ENCODE measurements at regions not wholly inside any gene's neighbourhood (a gene's known extent, or its start where the extent isn't known, plus 50 kb on each side); places are given as distances from the start of the nearest gene placed in this dataset.
"Not testable (repeated sequence)": the region's sequence is repeated elsewhere in the genome, so short reads cannot be mapped to it uniquely, and the experiment has no call there.

- BruUV-seq (replicated peaks), result no TSS peak
These were observed 174.5 kb downstream of the GOLGA6L6 start for GRCh38 chr15:20367093-20367492.

GRCh38 chr15:20363591-20363990 lies 178.0 kb downstream of the GOLGA6L6 start:
- intact Hi-C loops (cut with micrococcal nuclease; ENCODE audit: unreplicated experiment), result loop anchor here (1.0 kb wide), 1 partner anchor 28 kb away; no protein-coding TSS in a partner anchor
- CTCF ChIA-PET (ENCODE audit: unreplicated experiment); H2AFZ ChIP-seq (ENCODE audit: low read length); DNase-seq (ENCODE audit: low spot score); H3K79me2 ChIP-seq (ENCODE audit: insufficient read depth, low read depth, low read length); H3K27ac ChIP-seq (ENCODE audit: low read depth, low read length, poor library complexity, severe bottlenecking); BruUV-seq (replicated peaks); H3K9me3 ChIP-seq (ENCODE audit: low read length); H3K4me2 ChIP-seq (ENCODE audit: low read length); H3K36me3 ChIP-seq (ENCODE audit: insufficient read depth, low read length); H3K9me2 ChIP-seq (ENCODE audit: insufficient read depth, low read length); H3K4me3 ChIP-seq (ENCODE audit: low read depth, low read length, poor library complexity, severe bottlenecking); H3K4me1 ChIP-seq (ENCODE audit: insufficient read depth, low read length, poor library complexity, severe bottlenecking); H4K20me1 ChIP-seq (ENCODE audit: insufficient read depth, low read length); POLR2A ChIA-PET: not testable (repeated sequence)

More at GRCh38 chr15:20367093-20367492, 174.5 kb downstream of the GOLGA6L6 start:
- no peak overlapping the region for H3K27ac ChIP-seq (ENCODE audit: low read depth, low read length, poor library complexity, severe bottlenecking)
- H3K4me3 ChIP-seq (ENCODE audit: low read depth, low read length, poor library complexity, severe bottlenecking), result no peak overlapping the region
- no peak overlapping the region for H2AFZ ChIP-seq (ENCODE audit: low read length)
- H3K4me2 ChIP-seq (ENCODE audit: low read length), result no peak overlapping the region
- ChIA-PET POLR2A (no interaction called here), CTCF (ENCODE audit: unreplicated experiment) (no interaction called here)
- H3K79me2 ChIP-seq (ENCODE audit: insufficient read depth, low read depth, low read length), result no peaks in the 10 kb centered on the region
- no peaks in the 10 kb centered on the region for H4K20me1 ChIP-seq (ENCODE audit: insufficient read depth, low read length)
- H3K9me3 ChIP-seq (ENCODE audit: low read length), result peaks cover 12% of the 10 kb centered on the region; the same call in 1 of the 2 replicates
- DNase-seq (ENCODE audit: low spot score), result no peak
- no peaks in the 10 kb centered on the region for H3K36me3 ChIP-seq (ENCODE audit: insufficient read depth, low read length)
- no peaks in the 10 kb centered on the region for H3K9me2 ChIP-seq (ENCODE audit: insufficient read depth, low read length)
- TF ChIP-seq EZH2phosphoT487 (IDR thresholded peaks at IDR 0.05; ENCODE audit: borderline replicate concordance, low read depth, low read length) (no peak), CTCF (conservative IDR thresholded peaks at IDR 0.05; ENCODE audit: low read length) (no peak)
- intact Hi-C loops (cut with micrococcal nuclease; ENCODE audit: unreplicated experiment), result no loop called here
- H3K4me1 ChIP-seq (ENCODE audit: insufficient read depth, low read length, poor library complexity, severe bottlenecking), result no peaks in the 10 kb centered on the region

GRCh38 chr15:20361091-20361490 lies 180.5 kb downstream of the GOLGA6L6 start:
- ChIA-PET CTCF (ENCODE audit: unreplicated experiment) (no interaction called here), POLR2A (no interaction called here)
- H3K4me2 ChIP-seq (ENCODE audit: low read length), result no peak overlapping the region
- BruUV-seq (replicated peaks), result no TSS peak
- H3K9me2 ChIP-seq (ENCODE audit: insufficient read depth, low read length), result no peaks in the 10 kb centered on the region
- no peaks in the 10 kb centered on the region for H3K4me1 ChIP-seq (ENCODE audit: insufficient read depth, low read length, poor library complexity, severe bottlenecking)
- intact Hi-C loops (cut with micrococcal nuclease; ENCODE audit: unreplicated experiment), result no loop called here
- H3K79me2 ChIP-seq (ENCODE audit: insufficient read depth, low read depth, low read length), result no peaks in the 10 kb centered on the region
- no peaks in the 10 kb centered on the region for H4K20me1 ChIP-seq (ENCODE audit: insufficient read depth, low read length)
- TF ChIP-seq CTCF (conservative IDR thresholded peaks at IDR 0.05; ENCODE audit: low read length), result no peak
- TF ChIP-seq EZH2phosphoT487 (IDR thresholded peaks at IDR 0.05; ENCODE audit: borderline replicate concordance, low read depth, low read length), result no peak
- H3K27ac ChIP-seq (ENCODE audit: low read depth, low read length, poor library complexity, severe bottlenecking), result no peak overlapping the region
- H2AFZ ChIP-seq (ENCODE audit: low read length), result no peak overlapping the region
- no peak for DNase-seq (ENCODE audit: low spot score)
- no peaks in the 10 kb centered on the region for H3K36me3 ChIP-seq (ENCODE audit: insufficient read depth, low read length)
- H3K4me3 ChIP-seq (ENCODE audit: low read depth, low read length, poor library complexity, severe bottlenecking), result no peak overlapping the region
- H3K9me3 ChIP-seq (ENCODE audit: low read length), result peaks cover 7% of the 10 kb centered on the region; the same call in 1 of the 2 replicates
